GM06990 (cell line): ENCODE measurements at regions not wholly inside any gene's neighbourhood (a gene's known extent, or its start where the extent isn't known, plus 50 kb on each side); places are given as distances from the start of the nearest gene placed in this dataset.

Source experiments
- DNase-seq: peaks from one replicate; pipeline ENCODE4 v3.0.0-alpha.2; 2011; ENCODE audit not compliant: insufficient read length; ENCODE audit errors: extremely low read depth
- H3K27me3 ChIP-seq: replicated peaks from 2 replicates; pipeline ENCODE4 v1.6.0; 2011; ENCODE audit warnings: low read length; ENCODE audit not compliant: control insufficient read depth, insufficient read depth
- H3K36me3 ChIP-seq: 2 replicates; pipeline ENCODE4 v1.5.1; 2011; ENCODE audit warnings: low read length; ENCODE audit not compliant: control insufficient read depth, insufficient read depth
- H3K4me3 ChIP-seq: replicated peaks from 2 replicates; pipeline ENCODE4 v1.5.1; 2011; ENCODE audit warnings: low read depth, mild to moderate bottlenecking, control low read depth, low read length
- CTCF ChIP-seq: IDR thresholded peaks from 2 replicates; pipeline ENCODE4 v1.5.1; 2011; ENCODE audit warnings: low read length, control low read depth, mild to moderate bottlenecking, inconsistent platforms; ENCODE audit not compliant: insufficient read depth, poor library complexity, severe bottlenecking

- H3K27me3 ChIP-seq: no peaks in the 10 kb centered on the region
- no peak for TF ChIP-seq CTCF
- H3K36me3 ChIP-seq: no peaks in the 10 kb centered on the region
- DNase-seq: no peak
- H3K4me3 ChIP-seq: no peak overlapping the region
Observed at GRCh38 chr7:54689394-54690049, 69.5 kb downstream of the SEC61G start.

- Histone ChIP-seq H3K27me3 (no peaks in the 10 kb centered on the region), H3K4me3 (no peak overlapping the region), H3K36me3 (no peaks in the 10 kb centered on the region)
- TF ChIP-seq CTCF: no peak
- DNase-seq: no peak
Observed at GRCh38 chr7:54687462-54688212, 71.4 kb downstream of the SEC61G start.

GRCh38 chr7:54680377-54681005 lies 78.5 kb downstream of the SEC61G start:
- no peak for DNase-seq
- Histone ChIP-seq H3K27me3 (no peaks in the 10 kb centered on the region), H3K36me3 (no peaks in the 10 kb centered on the region), H3K4me3 (no peak overlapping the region)
- TF ChIP-seq CTCF: no peak

GRCh38 chr7:54679490-54679817 lies 79.6 kb downstream of the SEC61G start:
- H3K27me3 ChIP-seq: no peaks in the 10 kb centered on the region

GRCh38 chr7:54678763-54679489 lies 80.1 kb downstream of the SEC61G start:
- TF ChIP-seq CTCF: no peak

More at GRCh38 chr7:54679490-54679817, 79.6 kb downstream of the SEC61G start:
- Histone ChIP-seq H3K4me3 (no peak overlapping the region), H3K36me3 (no peaks in the 10 kb centered on the region)
- DNase-seq: no peak
- TF ChIP-seq CTCF: no peak

More at GRCh38 chr7:54678763-54679489, 80.1 kb downstream of the SEC61G start:
- H3K36me3 ChIP-seq: no peaks in the 10 kb centered on the region
- no peak overlapping the region for H3K4me3 ChIP-seq
- no peaks in the 10 kb centered on the region for H3K27me3 ChIP-seq
- DNase-seq: no peak
